ENCODE measurements at regions not wholly inside any gene's neighbourhood (a gene's known extent, or its start where the extent isn't known, plus 50 kb on each side); places are given as distances from the start of the nearest gene placed in this dataset.

GRCh38 chr14:37932481-37932880, 275.2 kb upstream of the SSTR1 start:
- no peak for TF ChIP-seq CTCF (IDR thresholded peaks at IDR 0.05)
- TF ChIP-seq POLR2A (IDR thresholded peaks at IDR 0.05): no peak

Measured in uterus (tissue), 2 donors.